ENCODE measurements at regions not wholly inside any gene's neighbourhood (a gene's known extent, or its start where the extent isn't known, plus 50 kb on each side); places are given as distances from the start of the nearest gene placed in this dataset.
A peak's percentile ranks its signal among the peaks of the same experiment; 100 is the strongest.

DNA sequence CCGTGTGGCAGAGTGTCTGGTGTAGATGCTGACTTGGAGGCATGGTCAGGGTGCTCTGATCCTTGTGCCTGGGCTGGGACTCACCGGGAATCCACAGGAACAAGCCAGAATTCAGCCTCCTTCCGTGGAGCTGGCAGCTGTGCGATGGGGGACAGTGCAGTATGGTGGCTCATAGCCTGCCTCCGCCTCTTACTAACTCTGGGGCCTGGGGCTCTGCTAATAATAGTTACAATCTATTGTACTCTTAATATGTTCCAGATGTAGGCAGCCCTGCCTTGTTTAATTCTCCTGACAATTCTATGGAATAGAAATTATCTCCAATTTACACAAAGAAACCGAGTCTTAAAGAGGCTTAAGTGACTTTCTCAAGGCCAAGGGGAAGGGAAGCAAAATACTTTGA is 77.6 kb downstream of the PCDH1 start:
- peak; percentile 37 to 84 (median 65) for DNase-seq

DNA sequence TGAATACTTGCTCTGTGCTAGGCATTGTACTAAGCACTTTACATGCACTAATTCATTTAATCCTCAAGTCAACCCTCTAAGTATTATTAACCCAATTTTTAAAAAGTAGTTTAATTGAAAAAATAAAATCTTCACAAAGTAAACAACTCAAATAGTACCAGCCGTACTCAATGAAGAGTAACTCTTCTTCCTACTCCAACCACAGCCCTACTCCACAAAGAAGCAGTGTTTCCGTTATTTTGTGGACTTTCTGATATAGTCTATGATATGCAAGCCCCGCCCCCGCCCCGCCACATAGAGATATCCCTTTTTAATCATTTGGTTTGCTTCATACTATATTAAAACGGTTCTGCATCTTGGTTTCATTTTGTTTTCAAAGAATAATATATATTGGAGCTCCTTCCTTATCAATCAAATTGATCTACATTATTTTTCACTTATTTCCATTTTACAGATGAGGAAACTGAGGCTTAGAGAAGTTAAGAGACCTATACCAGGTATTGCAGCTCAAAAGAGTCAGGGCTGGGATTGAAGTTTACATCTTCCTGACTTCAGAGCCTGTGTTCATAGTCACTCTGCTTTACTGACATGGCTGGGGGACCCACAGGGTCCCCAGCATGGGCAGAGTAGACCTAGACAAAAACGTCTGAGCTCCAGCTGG is 78.6 kb downstream of the PCDH1 start:
- DNase-seq: no peak

DNA sequence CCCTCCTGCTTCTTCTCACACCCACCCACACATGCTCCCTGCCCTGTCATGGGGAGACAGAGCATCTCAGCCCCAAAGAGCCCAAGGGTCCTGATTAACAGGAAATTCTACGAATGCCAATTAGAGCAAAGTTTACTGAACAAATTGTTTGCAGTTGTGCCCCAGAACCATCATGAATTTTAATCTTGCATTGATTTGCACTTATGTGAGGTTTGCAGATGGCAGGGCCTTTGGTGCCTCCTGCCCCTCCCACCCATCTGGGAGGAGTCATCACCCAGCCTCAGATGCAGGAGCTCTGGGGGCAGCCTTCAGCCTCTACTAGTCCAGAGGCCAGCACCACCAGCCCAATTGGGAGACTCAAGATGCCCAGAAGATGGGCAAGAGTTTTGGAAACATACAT is 80.8 kb downstream of the PCDH1 start:
- no peak for DNase-seq

DNA sequence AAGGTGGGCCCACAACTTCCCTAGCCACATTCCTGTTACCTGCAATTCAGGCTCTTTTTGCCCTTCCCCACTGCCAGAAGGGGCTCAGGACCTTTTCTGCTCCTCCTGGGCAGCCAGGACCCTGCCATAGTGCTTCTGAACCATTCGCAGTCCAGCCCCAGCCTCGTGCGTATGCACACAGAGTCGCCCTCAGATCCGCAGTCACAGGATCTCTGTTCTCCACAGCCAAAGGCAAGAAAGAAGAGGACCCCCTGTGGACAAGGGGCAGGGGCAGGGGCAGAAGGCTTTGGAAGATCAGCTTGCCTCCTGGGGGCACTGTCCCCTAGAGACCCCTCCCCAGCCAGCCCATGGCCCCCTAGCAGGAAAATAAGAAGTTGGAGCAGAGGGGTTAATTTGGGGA is 82.8 kb downstream of the PCDH1 start:
- DNase-seq: no peak

DNA sequence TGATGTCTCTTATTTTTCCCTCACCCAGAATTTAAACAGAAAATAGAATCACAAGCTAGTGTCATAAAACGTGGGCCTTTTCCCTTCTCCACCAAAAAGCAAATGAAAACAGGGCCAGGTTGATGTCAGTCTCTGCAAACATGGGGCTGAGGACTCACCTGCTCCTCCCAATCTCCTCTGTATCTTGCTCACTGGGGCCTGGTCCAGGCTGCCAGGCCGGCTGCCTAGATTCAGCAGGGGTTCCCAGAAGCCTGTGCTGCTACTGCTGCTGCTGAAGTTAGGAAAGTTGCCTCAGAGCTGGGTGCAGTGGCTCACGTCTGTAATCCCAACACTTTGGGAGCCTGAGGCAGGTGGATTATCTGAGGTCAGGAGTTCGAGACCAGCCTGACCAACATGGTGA is 84.3 kb downstream of the PCDH1 start:
- DNase-seq: no peak

DNA sequence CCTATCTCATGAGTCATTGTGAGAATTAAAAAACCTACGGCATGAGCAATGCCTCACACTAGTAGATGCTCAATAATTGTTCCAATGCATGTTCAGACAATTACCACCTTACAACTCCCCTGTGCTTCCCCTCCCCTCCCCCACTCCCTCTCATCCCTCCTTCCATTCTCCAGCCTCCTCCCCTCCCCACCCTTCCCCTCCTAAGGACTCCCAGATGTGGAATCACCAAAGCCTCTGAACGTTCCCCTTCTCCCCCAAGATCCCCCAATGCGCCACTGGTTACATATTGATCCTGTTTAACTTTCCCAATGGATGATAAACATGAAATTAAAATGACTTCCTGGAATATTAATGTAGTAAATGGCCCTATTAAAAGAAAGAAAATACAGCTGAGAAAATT is 84.8 kb downstream of the PCDH1 start:
- DNase-seq: no peak

DNA sequence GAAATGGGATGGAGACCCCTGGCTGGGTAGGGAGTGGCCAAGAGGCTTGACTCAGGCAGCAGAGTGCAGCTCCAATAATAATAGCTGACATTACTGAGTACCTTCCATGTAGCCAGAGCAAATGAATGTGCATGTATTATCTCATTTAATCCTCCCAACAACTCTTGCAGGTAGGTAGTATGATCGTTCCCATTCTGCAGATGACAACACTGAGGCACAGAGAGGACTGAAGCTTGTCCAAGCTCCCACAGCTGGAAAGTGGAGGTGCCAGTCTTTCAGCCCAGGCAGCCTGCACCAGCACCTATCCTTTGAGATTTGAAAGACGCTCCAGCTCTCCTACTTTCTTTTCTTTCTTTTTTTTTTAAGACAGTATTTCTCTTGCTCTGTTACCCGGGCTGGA is 87.6 kb downstream of the PCDH1 start:
- no peak for DNase-seq

DNA sequence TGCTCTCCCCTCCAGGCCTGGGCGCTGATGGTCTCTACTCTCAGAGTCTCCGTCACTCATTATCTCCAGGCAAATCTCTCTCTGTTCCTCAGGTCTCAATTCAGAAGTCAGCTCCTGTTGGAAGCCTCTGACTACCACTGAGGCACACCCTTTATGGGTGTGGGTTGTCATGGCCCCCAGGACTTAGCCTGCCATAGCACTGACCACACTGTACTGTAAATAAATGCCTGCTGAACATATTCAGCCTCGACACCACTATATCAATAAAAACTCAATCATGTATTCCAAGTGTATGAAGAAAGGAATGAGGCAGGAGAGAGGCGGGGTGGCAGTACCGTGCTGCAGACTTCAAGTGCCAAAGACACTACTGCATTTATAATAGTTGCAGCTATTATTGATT is 88.9 kb downstream of the PCDH1 start:
- DNase-seq: no peak

DNA sequence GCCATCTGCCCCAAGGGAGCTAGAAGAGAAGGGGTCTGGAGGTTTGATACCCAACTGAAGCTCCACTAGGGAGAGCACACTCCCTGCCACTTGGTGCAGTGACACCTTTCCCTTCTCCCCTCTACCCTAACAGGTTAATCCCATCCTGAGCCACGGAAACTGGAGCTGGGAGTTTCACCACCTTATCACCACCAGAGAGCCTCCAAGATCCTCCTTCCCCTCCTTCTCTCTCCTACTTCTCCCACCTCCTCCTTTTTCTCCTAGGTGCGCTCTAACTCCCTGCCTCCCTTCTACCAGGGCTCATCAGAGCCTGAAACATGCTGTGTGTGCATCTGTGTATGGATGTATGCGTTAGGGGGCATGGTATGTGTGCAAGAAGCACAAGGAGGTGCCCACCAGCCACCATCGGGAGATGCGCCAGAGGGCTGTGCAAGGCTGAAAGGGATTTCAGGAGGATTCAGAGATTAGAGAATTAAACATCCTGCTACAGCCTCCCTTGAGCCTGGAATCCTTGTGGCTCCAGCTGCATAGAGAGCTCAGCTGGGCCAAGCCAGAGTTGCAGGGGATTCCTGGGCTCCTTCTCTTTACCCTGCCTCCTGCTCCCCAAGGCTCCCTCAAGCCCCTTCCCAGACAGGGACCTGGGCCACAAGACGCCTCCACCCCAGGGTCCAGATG is 89.8 kb downstream of the PCDH1 start:
- peak in 1 of 3 donors; percentile 29 for DNase-seq

DNA sequence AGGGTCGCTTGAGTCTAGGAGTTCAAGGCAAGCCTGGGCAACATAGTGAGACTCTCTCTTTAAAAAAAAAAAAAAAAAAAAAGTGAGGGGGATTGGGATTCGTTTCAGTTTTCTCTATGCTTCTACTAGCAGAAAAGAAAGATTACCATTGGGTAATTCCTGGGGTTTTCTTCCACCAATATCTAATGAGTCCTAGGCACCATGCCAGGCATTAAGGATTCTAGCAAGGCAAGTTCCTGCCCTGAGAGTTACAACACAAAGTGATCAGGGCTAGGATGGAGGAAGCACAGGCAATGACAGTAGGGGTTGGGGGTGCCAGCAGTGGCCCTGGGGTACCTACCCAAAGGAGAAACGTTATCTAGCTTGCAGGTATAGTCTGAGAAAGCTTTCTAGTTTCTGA is 90.8 kb downstream of the PCDH1 start:
- DNase-seq: no peak

DNA sequence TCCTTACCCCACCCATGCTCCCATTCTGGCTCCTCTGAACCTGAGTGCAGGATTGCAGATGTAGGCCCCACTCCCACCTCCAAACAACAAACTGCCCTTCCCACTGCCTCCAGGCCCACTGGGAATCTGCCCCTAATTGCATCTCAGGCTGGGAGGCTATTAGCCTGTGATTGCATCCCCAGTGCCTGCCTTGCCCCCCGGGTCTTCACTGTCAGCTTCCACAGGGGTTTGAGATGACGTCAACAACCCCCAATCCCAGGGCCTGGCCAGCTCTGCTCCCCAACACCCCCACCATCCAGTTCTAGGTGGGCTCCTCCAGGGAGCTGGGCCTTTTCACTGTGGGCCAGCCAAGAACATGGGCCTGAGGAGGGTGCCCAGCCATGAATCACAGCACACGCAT is 91.5 kb downstream of the PCDH1 start:
- DNase-seq: no peak

DNA sequence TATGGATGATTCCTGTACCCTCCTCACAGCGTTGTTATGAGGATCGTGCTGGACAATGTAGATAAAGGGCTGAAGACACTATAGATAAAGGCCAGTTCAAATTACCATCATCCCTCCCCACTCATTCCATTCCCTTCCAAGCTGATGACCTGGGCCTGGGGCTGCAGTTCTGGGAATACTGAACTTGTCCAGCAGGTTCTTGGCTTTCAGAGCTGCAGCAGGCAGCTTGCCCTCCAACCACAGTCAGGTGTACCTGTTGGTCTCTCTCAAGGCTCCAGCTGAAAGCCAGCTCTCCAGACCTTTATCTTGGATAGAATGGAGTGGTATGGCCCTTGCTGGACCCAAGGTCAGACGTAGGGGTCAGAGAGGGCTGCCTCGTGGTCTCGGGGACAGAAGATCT is 92.5 kb downstream of the PCDH1 start:
- DNase-seq: no peak

DNA sequence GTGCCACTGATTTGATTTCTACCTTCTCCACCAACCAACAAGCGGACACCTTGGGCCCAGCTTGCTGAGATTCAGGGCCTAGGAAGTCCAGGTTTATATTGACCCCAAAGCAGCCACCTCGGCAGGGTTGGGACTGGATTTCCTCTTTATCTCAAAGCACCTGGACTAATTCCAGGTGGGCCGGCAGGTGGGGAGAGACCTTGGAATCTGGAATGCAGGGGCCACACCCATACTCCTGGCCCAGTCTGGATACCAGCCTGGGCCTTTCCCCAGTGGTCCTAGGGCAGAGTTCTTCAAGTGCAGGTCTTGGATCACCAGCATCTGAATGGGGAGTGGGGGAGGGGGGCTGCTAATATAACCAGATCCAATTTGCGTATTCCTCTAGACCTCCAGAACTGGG is 93.1 kb downstream of the PCDH1 start:
- no peak for DNase-seq

DNA sequence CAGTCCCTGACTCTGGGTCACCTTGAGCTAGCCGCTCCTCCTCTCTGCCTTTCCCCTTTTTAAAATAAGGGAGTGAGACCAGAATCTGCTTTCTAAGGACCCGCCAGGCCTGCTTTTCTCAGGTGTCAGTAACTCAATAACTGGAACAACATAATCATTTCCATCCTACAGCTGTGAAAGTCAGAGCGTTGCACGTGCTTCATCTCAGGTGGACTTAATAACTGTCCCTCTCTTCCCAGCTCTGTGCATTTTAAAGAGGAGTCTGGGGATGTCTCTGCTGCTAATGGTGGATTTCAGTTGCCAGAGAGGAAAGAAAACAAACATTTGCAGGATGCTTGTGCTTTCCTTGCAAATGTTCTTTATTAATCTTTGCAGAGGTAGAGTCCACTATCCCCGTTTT is 93.7 kb downstream of the PCDH1 start:
- DNase-seq: no peak

DNA sequence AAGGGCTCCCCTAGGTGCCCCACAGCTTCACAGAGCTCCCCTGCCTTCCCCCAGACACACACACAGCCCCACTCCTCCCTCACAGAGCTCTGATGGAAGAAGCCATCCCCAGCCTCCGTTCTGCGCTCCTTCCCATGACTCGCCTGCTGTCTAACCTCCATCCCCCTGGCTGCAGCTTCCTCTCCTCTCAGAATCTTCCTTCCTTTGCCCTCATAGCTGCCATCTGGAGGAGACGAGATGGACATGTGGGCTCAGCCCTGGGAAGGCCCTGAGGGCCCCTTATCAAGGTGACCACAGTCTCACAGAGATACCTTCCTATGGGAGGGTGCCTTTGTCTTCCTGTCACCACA is 94.3 kb downstream of the PCDH1 start:
- no peak for DNase-seq

DNA sequence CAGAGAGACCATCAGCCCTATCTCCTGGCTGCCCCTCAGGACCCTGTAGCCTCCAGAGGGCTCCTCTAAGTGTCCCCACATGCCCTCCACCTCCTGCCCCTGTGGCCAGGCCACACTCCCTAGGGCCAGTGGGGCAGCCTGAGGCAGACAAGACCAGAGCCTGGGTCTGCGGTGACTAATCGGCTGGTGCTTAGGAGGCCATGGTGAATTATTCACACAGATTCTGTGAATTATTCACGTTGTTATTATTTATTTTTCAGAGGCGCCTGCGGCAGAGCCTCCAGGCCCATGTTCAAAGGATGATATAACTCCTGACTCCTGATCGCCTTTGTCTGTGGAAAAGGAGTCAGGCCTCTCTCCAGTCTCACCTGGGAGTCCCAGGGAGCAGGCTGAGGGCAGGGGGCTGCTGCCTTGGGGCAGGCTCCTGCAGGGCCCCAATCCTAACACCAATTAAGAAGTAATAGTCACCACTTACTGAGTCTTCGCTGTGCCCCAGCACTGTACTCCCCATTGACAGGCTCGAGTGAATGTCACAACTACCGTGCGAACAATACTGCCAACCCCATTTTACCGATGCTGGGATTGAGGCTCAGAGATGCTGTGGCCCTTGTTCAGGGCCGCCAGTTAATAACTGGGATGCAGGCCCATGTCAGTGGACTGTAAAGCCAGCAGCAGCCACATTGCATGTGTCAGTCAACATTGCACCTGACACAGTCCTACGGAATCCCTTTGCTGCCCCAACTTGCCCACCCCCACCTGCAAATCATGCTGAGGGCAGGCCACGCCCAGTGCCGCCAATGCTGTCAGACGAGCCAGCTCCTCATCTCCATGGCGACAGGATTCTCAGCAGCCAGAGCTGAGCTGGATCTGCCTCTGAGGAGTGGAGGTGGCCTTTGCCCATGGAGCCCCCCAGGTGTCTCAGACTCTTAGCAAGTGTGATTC is 94.9 kb downstream of the PCDH1 start:
- DNase-seq: no peak

DNA sequence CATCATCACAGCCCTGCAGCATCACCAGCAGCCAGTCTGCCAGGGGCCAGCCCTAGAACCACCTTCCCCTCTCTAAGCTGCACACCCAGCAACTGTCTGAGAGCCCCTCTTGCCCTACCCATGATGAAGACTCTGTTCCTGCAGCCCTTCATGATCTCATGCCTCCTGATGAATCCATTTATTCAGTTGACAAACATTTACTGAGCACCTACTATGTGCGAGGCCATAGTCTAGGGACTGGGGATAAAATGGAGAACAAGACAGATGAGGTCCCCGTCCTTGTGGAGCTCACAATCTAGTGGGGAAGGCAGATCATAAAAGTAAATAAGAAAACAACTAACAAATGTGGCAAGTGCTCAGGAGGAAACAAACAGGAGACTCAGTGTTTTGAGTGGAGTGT is 96.3 kb downstream of the PCDH1 start:
- no peak for DNase-seq

DNA sequence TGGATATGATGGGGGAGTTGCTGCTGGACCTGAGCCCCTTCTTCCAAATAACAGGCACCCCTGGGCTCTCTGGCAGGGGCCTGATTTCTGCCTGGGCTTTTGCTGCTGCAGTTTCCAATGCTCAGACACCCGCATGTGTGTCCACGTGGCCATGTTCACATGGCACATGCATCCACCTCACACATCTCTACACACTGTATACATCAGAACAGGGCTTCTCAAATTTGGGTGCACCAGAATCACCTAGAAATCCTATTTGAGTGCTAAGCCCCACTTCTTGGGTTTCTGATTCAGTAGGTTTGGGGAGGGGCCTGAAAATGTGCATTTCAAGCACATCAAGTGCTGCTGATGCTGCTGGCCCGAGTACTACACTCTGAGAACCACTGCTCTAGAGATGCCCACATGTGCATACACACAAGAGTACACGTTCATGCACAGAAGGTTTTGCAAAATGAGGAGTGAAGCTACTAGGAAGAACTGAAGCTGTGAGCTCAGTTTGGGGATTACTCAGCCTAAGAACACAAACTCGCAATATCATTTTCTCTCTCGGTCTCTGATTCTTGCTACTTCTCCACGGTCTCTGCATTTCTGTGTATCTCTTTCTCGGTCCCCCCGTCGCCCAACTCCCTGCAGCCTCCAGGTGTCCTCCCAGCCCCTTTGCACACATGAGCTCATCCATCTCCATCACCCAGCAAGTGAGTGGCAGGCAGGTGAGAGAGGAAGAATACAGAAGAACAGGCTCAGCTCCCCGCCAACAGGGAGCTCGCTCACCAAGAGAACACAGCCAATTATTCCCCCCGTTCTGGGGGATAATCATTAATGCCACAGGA is 97.0 kb downstream of the PCDH1 start:
- DNase-seq: no peak

DNA sequence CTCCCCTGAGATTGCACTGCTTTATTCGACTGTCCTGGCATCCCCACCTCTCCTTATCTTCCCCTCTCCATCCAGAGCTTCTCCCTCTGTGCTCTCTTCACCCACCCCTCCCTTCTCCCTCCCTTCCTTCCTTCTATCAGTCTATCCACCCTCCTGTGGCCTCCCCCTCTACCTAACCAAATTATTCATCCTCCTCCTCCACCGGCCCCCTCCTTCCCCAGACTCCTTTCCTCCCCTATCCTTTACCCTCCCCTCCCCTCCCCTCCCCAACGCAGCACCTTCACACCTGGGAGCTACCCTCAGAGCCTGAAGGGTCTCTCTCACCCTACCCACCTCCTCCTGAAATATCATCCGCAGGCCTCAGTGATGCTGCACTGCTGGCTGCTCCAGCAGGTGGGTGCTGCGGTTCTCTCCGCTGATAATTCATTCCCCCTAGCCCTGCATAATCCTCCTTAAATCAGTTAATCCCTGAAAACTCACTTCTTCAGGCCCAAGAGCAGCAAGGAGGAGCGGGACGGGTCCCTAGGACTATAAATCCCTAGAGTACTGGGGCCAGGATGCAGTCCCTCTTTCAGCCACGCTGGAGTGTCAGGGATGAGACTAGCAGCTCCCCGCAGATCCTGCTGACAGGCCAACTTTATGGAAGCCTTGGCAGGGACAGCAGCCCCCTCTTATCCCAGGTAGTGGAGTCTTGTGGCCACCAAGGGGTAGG is 97.8 kb downstream of the PCDH1 start:
- no peak for DNase-seq

DNA sequence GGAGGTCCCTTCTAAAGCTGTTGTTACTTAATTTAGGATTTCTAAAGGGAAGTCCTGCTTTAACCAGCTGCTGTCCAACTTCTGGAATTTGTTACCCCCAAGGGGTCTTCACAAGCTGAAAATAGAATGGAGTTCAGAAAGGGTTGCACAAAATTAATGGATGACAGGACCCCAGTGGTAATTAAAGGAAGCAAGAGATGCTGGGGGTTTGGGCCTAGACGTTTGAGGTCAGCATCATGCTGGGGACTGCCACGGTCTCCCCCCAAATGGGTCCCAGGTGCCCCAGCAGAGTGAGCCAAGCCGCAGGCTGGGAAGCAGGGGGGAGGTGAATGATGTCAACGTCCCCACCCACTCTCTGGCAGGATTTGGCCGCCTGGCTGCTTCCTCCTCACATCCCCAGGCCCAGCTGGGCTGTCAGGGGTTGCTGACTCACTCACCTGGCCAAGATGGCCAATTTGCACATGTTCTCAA is 97.5 kb upstream of the ARAP3 start:
- DNase-seq: peak; percentile 29 to 85 (median 64)

DNA sequence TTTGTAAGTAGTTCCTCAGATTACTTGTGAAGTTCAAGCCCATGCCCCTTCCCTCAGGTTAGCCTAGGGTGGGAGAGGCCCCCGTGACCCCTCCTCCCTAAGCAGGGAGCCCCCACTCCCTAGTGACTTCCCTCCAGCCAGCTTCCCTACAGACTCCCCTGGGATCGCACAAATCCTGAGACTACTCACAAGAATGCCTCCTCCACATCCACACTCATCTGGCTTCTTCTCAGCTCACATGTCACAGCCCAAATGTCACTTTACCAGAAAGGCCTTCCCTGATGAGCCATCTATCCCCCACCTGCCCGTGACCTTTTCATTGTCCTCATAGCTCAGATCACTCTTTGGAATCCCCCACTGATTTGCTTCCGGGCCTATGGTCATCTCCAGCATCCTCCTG is 96.7 kb upstream of the ARAP3 start:
- DNase-seq: no peak
